GM12878 (cell line): ENCODE measurements at regions not wholly inside any gene's neighbourhood (a gene's known extent, or its start where the extent isn't known, plus 50 kb on each side); places are given as distances from the start of the nearest gene placed in this dataset.

ENCODE experiments used
- ATAC-seq: fragments of 200-7000 bp; cut with Tn5 transposase; 3 replicates; pipeline ENCODE4 v1.9.1; 2020; ENCODE audit warnings: mild to moderate bottlenecking, moderate library complexity
- BruUV-seq: library from RNA; stranded (reverse); fragments of 400-500 nt; replicated peaks from 2 replicates; lab custom pipeline; 2021; lab: Mats Ljungman, UMichigan
- CTCF ChIA-PET: fragments of 300-600 bp; sonication (Branson Sonifier 250); formaldehyde crosslinking; extraction: SDS; loops from one replicate; lab custom pipeline; 2021; ENCODE audit warnings: inconsistent platforms; lab: Yijun Ruan, JAX
- POLR2A ChIA-PET: fragments of 350-600 bp; formaldehyde crosslinking; extraction: SDS; loops from one replicate; lab custom pipeline; 2021; ENCODE audit warnings: inconsistent platforms; lab: Charles Lee
- RAD21 ChIA-PET: fragments of 300-600 bp; sonication (Branson Sonifier 250); formaldehyde crosslinking; loops from one replicate; lab custom pipeline; 2023; ENCODE audit warnings: antibody characterized with exemption; ENCODE audit not compliant: unreplicated experiment; lab: Charles Lee
- SMC1A ChIA-PET: fragments of 300-600 bp; sonication (Branson Sonifier 250); formaldehyde crosslinking; loops from one replicate; lab custom pipeline; 2023; ENCODE audit not compliant: unreplicated experiment, uncharacterized antibody; lab: Charles Lee
- DNase-seq: peaks from one replicate; pipeline ENCODE4 v3.0.0-alpha.2; 2011; ENCODE audit warnings: low read depth, low spot score
- FAIRE-seq: peaks from 3 replicates; lab custom pipeline; 2011; peaks lifted over from hg19 to GRCh38; lab: Jason Lieb, UNC
- H2AFZ ChIP-seq: 2 replicates; pipeline ENCODE4 v1.6.0; 2011; ENCODE audit warnings: low read depth, low read length, control low read depth; ENCODE audit not compliant: control insufficient read depth
- H3K27ac ChIP-seq: 2 replicates; pipeline ENCODE4 v1.5.1; 2011; ENCODE audit warnings: control low read depth; ENCODE audit not compliant: control insufficient read depth, insufficient read depth
- H3K27me3 ChIP-seq, 2 experiments: replicated peaks in 1 of 2; 2 replicates each; pipeline versions ENCODE4 v1.6.0 to v1.6.1; 2011; ENCODE audit warnings: low read length in 1 of 2; ENCODE audit not compliant: control insufficient read depth in 2 of 2, insufficient read depth in 2 of 2
- H3K36me3 ChIP-seq, 2 experiments: 2 replicates each; pipeline ENCODE4 v1.5.1; 2011; ENCODE audit warnings: low read length in 1 of 2; ENCODE audit not compliant: control insufficient read depth in 2 of 2, insufficient read depth in 2 of 2
- H3K4me1 ChIP-seq: 2 replicates; pipeline ENCODE4 v1.6.1; 2011; ENCODE audit warnings: mild to moderate bottlenecking, low read length, moderate library complexity, mixed read lengths; ENCODE audit not compliant: control insufficient read depth, insufficient read depth
- H3K4me2 ChIP-seq: 2 replicates; pipeline ENCODE4 v1.6.0; 2011; ENCODE audit warnings: control low read depth; ENCODE audit not compliant: control insufficient read depth, insufficient read depth
- H3K4me3 ChIP-seq: fragments of 200-600 bp; sonication (generic); 2 replicates; pipeline ENCODE4 v1.5.1; 2016
- H3K79me2 ChIP-seq: 2 replicates; pipeline ENCODE4 v1.6.0; 2011; ENCODE audit warnings: low read length; ENCODE audit not compliant: control insufficient read depth, insufficient read depth
- H3K9ac ChIP-seq: 2 replicates; pipeline ENCODE4 v1.8.0; 2011; ENCODE audit warnings: low read length, control low read depth, mixed read lengths; ENCODE audit not compliant: control insufficient read depth, insufficient read depth
- H3K9me3 ChIP-seq: replicated peaks from 3 replicates; pipeline ENCODE4 v1.5.1; 2011; ENCODE audit warnings: mild to moderate bottlenecking, low read length; ENCODE audit not compliant: control insufficient read depth, insufficient read depth
- H4K20me1 ChIP-seq: 2 replicates; pipeline ENCODE4 v1.6.0; 2011; ENCODE audit not compliant: control insufficient read depth, insufficient read depth
- BRCA1 ChIP-seq: IDR thresholded peaks from 2 replicates; pipeline ENCODE4 v1.6.1; 2011; ENCODE audit warnings: low read depth, low read length, improper control_type of control experiment
- E2F4 ChIP-seq: IDR thresholded peaks from 2 replicates; pipeline ENCODE4 v1.6.1; 2012; ENCODE audit warnings: low read depth, low read length, improper control_type of control experiment
- HDAC2 ChIP-seq: fragments of 200-600 bp; sonication (generic); IDR thresholded peaks from 2 replicates; pipeline ENCODE4 v1.6.1; 2017
- JUND ChIP-seq: IDR thresholded peaks from 2 replicates; pipeline ENCODE4 v1.6.1; 2012; ENCODE audit warnings: low read depth, mild to moderate bottlenecking, low read length, improper control_type of control experiment, moderate library complexity
- MEF2A ChIP-seq: IDR thresholded peaks from 2 replicates; pipeline ENCODE4 v1.6.1; 2011; ENCODE audit warnings: low read depth, mild to moderate bottlenecking, low read length, moderate library complexity; ENCODE audit not compliant: insufficient read depth
- MEF2B ChIP-seq: fragments of 450-650 bp; IDR thresholded peaks from 2 replicates; pipeline ENCODE4 v1.6.1; 2018; ENCODE audit warnings: mild to moderate bottlenecking, moderate library complexity; ENCODE audit not compliant: partially characterized antibody, poor library complexity, severe bottlenecking
- MYC ChIP-seq: IDR thresholded peaks from 2 replicates; pipeline ENCODE4 v1.6.1; 2011; ENCODE audit warnings: mild to moderate bottlenecking, low read length, moderate library complexity, inconsistent platforms; ENCODE audit not compliant: insufficient read depth, insufficient replicate concordance, insufficient read length, severe bottlenecking
- PAX5 ChIP-seq: IDR thresholded peaks from 2 replicates; pipeline ENCODE4 v1.6.1; 2011; ENCODE audit warnings: low read depth, low read length, borderline replicate concordance
- RCOR1 ChIP-seq: conservative IDR thresholded peaks from 2 replicates; pipeline ENCODE4 v1.6.1; 2012; ENCODE audit warnings: low read depth, low read length, improper control_type of control experiment
- RUNX3 ChIP-seq: IDR thresholded peaks from 2 replicates; pipeline ENCODE4 v1.6.1; 2012; ENCODE audit warnings: low read length, inconsistent platforms
- SMARCA5 ChIP-seq: fragments of 450-650 bp; IDR thresholded peaks from 2 replicates; pipeline ENCODE4 v1.6.1; 2017; ENCODE audit warnings: mild to moderate bottlenecking
- STAT1 ChIP-seq: fragments of 450-650 bp; conservative IDR thresholded peaks from 2 replicates; pipeline ENCODE4 v1.6.1; 2014; ENCODE audit warnings: antibody characterized with exemption, mild to moderate bottlenecking
- TARDBP ChIP-seq: IDR thresholded peaks from 2 replicates; pipeline ENCODE4 v1.6.1; 2016; ENCODE audit warnings: borderline replicate concordance
- WGBS: methylation state at CpG from one replicate; pipeline ENCODE4 v1.1.6; 2016; ENCODE audit warnings: low lambda C conversion rate; ENCODE audit not compliant: insufficient replicate concordance, insufficient coverage; ENCODE audit errors: missing lambda C conversion rate; 5-methylcytosine and 5-hydroxymethylcytosine counted together
- in situ Hi-C: fragments of 300-500 bp; cut with MboI; formaldehyde crosslinking; loops from 9 replicates; pipeline ENCODE4 v1.14.3; 2018; ENCODE audit warnings: mixed read lengths
- intact Hi-C: fragments of 100-400 bp; cut with micrococcal nuclease; formaldehyde crosslinking; loops from one replicate; pipeline ENCODE4 v1.14.2; 2022; ENCODE audit not compliant: unreplicated experiment

- in situ Hi-C loops (no loop called here), intact Hi-C loops (no loop called here)
- Histone ChIP-seq H3K79me2 (no peaks in the 10 kb centered on the region), H2AFZ (no peak overlapping the region), H3K27me3 (no peaks in the 10 kb centered on the region; a peak in 1 of 4 replicates), H3K27ac (no peak overlapping the region), H3K9ac (no peak overlapping the region), H3K4me3 (no peak overlapping the region), H3K4me1 (no peaks in the 10 kb centered on the region), H3K4me2 (no peak overlapping the region), H3K36me3 (no peaks in the 10 kb centered on the region), H4K20me1 (no peaks in the 10 kb centered on the region), H3K9me3 (no peaks in the 10 kb centered on the region)
- TF ChIP-seq STAT1 (no peak), JUND (no peak), E2F4 (no peak), MYC (no peak), MEF2A (no peak), SMARCA5 (no peak), RUNX3 (no peak)
- ChIA-PET CTCF (interaction anchor here (0.7 kb wide), 1 partner anchor 14 kb away, joined by 3 read pairs; no protein-coding TSS in a partner anchor), SMC1A (no interaction called here), RAD21 (no interaction called here), POLR2A (interaction anchor here (0.6 kb wide), 1 partner anchor 1715 kb away, joined by 5 read pairs; no protein-coding TSS in a partner anchor)
- ATAC-seq = no peak
- no TSS peak for BruUV-seq
- FAIRE-seq = no peak
- DNase-seq = no peak
- WGBS = 5% methylated on average over 5 of the region's 5 CpGs
Observed at GRCh38 chr3:181313335-181313734, 323.8 kb upstream of the DNAJC19 start.

DNA sequence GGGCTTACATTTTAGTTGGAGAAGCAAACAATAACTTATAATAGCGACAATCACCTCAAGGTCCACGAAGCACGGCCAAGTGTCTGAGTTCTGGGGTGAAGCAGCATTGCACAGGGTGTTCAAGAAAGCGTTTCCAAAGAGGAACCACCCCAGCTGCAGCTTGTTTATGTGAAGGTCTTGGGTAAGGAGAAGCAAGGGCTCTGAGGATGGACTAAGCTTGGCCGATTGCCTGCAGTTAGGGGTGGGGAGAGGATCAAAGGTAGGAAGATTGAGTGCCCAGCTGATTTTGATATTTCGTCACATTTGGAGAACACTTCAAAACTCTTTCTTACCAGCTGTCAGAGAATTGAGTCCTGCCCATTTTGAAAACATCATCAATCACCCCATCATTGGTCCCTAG lies 321.6 kb upstream of the DNAJC19 start:
- intact Hi-C loops = no loop called here
- SMC1A ChIA-PET = no interaction called here
- 15% methylated on average over 6 of the region's 6 CpGs for WGBS

More for the DNA sequence above, 321.6 kb upstream of the DNAJC19 start:
- FAIRE-seq = no peak
- H4K20me1 ChIP-seq = no peaks in the 10 kb centered on the region
- in situ Hi-C loops = no loop called here
- POLR2A ChIA-PET = no interaction called here
- H3K4me3 ChIP-seq = no peak overlapping the region
- no peak for DNase-seq
- no TSS peak for BruUV-seq
- H3K9ac ChIP-seq = no peak overlapping the region
- TF ChIP-seq BRCA1 (no peak), HDAC2 (no peak), PAX5 (no peak), TARDBP (no peak), MEF2B (no peak), RCOR1 (no peak)
- H3K36me3 ChIP-seq = no peaks in the 10 kb centered on the region
- no peaks in the 10 kb centered on the region for H3K4me1 ChIP-seq
- H3K27me3 ChIP-seq = no peaks in the 10 kb centered on the region
- no peaks in the 10 kb centered on the region for H3K9me3 ChIP-seq
- CTCF ChIA-PET = no interaction called here
- no peak for ATAC-seq
- RAD21 ChIA-PET = interaction anchor here (0.5 kb wide), 1 partner anchor 203 kb away, joined by 4 read pairs; no protein-coding TSS in a partner anchor
- no peak overlapping the region for H2AFZ ChIP-seq
- no peak overlapping the region for H3K27ac ChIP-seq
- no peaks in the 10 kb centered on the region for H3K79me2 ChIP-seq
- no peak overlapping the region for H3K4me2 ChIP-seq
